ENCODE measurements at regions not wholly inside any gene's neighbourhood (a gene's known extent, or its start where the extent isn't known, plus 50 kb on each side); places are given as distances from the start of the nearest gene placed in this dataset.
"Not testable (repeated sequence)": the region's sequence is repeated elsewhere in the genome, so short reads cannot be mapped to it uniquely, and the experiment has no call there.

DNA sequence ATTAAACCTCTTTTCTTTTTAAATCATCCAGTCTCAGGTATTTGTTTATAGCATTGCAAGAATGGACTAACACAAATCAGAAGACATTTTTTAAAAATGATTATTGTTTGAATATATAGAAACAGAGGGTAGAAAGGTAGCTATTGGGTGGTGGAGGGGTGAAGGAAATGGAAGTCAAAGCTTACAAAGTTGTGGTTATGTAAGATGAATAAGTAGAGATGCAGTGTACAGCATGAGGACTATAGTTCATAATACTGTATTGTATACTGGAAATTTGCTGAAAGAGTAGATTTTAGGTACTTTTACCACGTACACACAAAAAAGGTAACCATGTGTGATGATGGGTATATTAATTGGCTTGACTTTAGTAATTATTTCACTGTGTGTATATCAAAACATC is 144.0 kb upstream of the FAM3C start:
- no peak for DNase-seq (ENCODE audit: low spot score)
- TF ChIP-seq, protein P1, sequence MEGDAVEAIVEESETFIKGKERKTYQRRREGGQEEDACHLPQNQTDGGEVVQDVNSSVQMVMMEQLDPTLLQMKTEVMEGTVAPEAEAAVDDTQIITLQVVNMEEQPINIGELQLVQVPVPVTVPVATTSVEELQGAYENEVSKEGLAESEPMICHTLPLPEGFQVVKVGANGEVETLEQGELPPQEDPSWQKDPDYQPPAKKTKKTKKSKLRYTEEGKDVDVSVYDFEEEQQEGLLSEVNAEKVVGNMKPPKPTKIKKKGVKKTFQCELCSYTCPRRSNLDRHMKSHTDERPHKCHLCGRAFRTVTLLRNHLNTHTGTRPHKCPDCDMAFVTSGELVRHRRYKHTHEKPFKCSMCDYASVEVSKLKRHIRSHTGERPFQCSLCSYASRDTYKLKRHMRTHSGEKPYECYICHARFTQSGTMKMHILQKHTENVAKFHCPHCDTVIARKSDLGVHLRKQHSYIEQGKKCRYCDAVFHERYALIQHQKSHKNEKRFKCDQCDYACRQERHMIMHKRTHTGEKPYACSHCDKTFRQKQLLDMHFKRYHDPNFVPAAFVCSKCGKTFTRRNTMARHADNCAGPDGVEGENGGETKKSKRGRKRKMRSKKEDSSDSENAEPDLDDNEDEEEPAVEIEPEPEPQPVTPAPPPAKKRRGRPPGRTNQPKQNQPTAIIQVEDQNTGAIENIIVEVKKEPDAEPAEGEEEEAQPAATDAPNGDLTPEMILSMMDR (IDR thresholded peaks at IDR 0.05; ENCODE audit: extremely low read depth, missing control alignments) = no peak

DNA sequence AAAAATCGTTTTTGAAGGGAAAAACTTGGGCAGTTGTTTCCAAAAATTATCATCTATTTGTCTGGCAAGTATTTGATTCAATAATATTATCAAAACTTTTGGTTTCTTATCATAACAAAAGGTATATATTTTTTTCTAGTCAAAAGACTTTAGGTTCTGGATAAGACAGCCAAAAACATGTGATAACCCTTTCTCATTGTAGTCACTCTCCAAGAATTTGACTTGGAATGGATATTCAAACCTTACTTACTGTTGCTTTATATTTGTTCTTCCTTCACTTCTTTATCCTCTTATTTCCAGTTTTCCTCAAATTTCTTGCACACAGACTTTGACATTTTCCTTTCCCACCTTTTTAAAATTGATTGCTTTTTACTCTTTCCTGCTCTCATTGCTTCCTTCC is 140.9 kb upstream of the FAM3C start:
- TF ChIP-seq, protein P1 (IDR thresholded peaks at IDR 0.05; ENCODE audit: extremely low read depth, missing control alignments) = no peak
- DNase-seq (ENCODE audit: low spot score) = no peak

DNA sequence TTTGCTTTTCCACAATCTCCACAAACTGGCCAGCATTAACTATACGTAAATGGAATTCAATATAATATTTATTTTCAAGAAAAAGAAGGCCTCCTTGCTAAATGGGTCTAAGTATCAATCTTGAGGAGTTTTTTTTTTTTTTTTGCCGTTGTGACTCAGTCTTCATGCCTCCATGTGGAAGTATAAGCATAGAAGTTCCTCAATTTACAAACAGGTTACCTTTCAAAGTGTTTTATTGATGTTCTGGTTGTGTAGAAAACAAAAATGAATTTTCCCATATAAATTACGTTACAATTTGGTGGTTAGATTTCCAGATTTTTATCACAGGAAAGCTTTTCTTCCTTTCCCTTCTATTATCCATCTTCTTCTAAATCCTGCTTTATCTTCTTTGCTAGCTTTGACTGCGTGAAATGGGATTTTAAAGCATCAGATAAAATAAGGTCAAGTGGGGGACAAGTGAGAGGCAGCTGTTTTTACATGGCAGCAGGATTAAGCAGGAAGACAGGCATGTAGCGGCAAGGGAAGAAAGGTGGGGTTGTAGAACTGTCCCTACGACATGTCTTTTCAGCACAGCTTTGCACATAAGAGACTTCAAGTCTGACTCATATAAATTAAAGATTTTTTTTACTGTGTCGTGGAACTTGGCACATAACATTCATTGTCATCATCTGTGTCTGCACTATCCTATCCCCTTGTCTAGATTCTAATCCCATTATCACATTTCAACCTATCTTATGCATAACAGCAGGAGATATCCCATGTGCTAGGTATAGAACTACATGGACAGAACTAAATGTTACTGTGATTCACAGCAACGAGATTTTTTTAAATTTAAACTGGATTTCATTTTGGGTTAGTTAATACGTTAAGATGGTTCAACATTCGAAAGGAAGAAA is 135.3 kb upstream of the FAM3C start:
- no peak for DNase-seq (ENCODE audit: low spot score)
- TF ChIP-seq, protein P1 (IDR thresholded peaks at IDR 0.05; ENCODE audit: extremely low read depth, missing control alignments) = no peak

DNA sequence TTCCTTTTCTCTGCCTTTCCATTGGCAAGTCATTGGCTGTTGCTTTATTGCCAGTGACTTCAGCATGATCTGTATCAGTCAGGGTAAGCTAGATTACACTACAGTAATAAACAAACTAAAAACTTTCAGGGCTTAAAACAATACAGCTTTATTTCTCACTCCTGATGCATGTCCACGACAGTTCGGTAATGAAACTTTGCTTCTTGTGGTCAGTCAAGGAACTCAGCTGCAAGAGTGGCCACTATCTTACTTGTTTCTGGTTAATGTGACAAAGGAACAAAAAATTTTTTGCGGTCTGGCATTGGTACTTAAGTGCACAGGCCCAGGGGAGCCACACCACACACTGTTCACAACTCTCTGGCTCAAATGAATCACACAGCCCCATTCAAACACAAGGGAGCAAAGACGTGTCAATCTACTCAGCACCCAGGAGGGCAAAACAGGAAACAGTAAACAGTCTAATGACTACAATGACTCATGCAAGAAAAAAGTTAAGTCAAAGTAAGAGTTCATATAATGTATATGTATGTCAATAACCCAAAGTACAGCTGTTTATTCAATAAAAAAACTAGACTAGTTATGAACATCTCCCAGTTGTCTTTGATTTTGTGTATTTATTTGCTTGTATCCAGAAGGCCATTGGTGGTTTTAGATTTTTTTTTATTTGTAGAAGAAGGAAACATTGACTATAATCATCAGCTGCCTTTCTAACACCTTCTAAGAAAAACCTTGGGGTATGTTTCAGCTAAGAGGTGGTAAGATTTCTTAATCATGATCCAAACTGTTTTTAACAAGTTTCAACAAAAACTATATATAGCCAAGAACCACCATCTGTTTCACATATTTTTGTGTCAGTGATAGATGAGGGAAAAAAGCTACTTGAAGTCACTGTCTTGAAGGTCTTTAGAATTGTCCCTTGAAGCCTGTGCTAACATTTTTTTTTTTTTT is 134.4 kb upstream of the FAM3C start:
- TF ChIP-seq, protein P1 (IDR thresholded peaks at IDR 0.05; ENCODE audit: extremely low read depth, missing control alignments) = no peak
- DNase-seq (ENCODE audit: low spot score) = peak; percentile 65

DNA sequence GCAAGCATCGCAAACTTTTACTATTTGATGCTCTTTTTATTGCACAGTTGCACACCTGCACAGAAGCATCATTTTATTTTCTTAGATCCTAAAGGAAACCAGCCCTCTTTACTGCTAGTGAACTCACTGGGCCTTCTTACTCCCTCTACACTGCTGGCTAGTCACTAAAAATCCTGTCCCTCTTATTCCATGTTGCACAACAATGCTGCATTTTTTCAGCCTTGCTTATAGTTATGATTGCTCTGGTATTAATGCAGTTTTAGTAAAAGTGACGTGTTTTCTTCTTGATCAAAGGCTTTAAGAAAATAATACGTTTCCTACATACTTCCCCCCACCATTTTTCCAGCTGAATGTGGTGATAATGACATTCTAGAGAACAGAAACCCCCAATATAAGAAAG is 132.9 kb upstream of the FAM3C start:
- DNase-seq (ENCODE audit: low spot score) = no peak
- TF ChIP-seq, protein P1 (IDR thresholded peaks at IDR 0.05; ENCODE audit: extremely low read depth, missing control alignments) = no peak

DNA sequence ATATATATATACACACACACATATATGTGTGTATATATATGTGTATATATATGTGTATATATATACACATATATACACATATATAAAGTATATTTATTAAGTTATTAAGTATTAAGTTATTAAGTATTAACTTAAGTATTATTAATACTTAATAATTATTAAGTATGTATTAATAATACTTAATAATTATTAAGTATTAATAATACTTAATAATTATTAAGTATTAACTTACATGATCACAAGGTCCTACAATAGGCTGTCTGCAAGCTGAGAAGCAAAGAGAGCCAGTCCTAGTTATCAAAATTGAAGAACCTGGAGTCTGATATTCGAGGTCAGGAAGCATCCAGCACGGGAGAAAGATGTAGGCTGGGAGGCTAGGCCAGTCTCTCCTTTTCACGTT is 130.1 kb upstream of the FAM3C start:
- DNase-seq (ENCODE audit: low spot score) = not testable (repeated sequence)

DNA sequence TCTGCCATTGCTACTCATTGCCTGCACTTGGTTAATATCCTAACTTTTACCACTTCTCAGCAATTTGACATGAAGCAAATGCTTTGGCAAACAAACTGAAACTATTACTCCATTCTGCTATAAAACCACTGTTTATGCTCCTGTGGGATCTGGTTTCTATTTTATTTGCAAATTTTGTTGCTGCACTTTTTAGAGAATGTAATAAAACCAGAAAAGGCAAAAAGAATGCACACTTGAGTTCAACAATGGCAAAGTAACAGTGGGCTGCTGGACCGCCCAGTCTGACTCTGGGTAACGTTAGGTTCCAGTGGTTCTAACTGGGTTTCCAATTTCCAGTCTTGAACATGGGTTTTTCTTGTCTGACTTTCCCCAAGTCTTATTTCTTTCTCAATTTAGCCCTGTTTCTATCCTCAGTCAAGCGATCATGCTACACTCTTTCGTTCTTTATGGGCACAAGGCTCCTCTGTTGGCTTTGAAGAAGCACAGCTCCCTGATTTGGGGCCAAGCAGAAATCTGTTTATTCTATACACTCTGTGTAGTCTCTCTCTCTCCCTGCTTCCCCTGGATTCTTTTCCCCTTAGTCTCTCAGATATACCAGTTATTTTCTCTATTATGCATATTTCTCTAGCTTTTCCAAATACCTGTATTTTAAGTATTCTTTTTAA is 129.2 kb upstream of the FAM3C start:
- TF ChIP-seq, protein P1 (IDR thresholded peaks at IDR 0.05; ENCODE audit: extremely low read depth, missing control alignments) = no peak
- no peak for DNase-seq (ENCODE audit: low spot score)

All from GM20000 (cell line).